ENCODE measurements at regions not wholly inside any gene's neighbourhood (a gene's known extent, or its start where the extent isn't known, plus 50 kb on each side); places are given as distances from the start of the nearest gene placed in this dataset.

GRCh38 chr2:193963472-193964119 lies 1693.4 kb upstream of the SLC39A10 start (continued):
- TF ChIP-seq EZH2 (conservative IDR thresholded peaks at IDR 0.05; ENCODE audit: low read depth, low read length) (no peak), PCBP1 (IDR thresholded peaks at IDR 0.05; ENCODE audit: borderline replicate concordance, low read depth, low read length) (no peak), ZFP62 (CRISPR knock-in tag; IDR thresholded peaks at IDR 0.05) (no peak), HOXD1 (CRISPR knock-in tag; IDR thresholded peaks at IDR 0.05) (no peak), STAG1 (CRISPR knock-in tag; IDR thresholded peaks at IDR 0.05) (peak; percentile 73), ZNF564 (CRISPR knock-in tag; IDR thresholded peaks at IDR 0.05) (no peak), EEA1 (CRISPR knock-in tag; IDR thresholded peaks at IDR 0.05; ENCODE audit: borderline replicate concordance) (no peak), MAFF (IDR thresholded peaks at IDR 0.05; ENCODE audit: low read depth, low read length) (no peak), CENPX (CRISPR knock-in tag; IDR thresholded peaks at IDR 0.05) (no peak), USF2 (IDR thresholded peaks at IDR 0.05; ENCODE audit: low read depth, low read length) (no peak), USF2 (CRISPR knock-in tag; IDR thresholded peaks at IDR 0.05; ENCODE audit: borderline replicate concordance) (no peak), SP1 (IDR thresholded peaks at IDR 0.05) (no peak), SP1 (CRISPR knock-in tag; IDR thresholded peaks at IDR 0.05) (no peak)

GRCh38 chr2:193946806-193947205 lies 1710.2 kb upstream of the SLC39A10 start:
- no peak overlapping the region for H3K9ac ChIP-seq (ENCODE audit: insufficient read depth, low read depth, low read length)
- no peaks in the 10 kb centered on the region for H3K79me2 ChIP-seq (ENCODE audit: insufficient read depth, low read length)
- ATAC-seq: no peak
- WGBS (ENCODE audit: low lambda C conversion rate): 2% methylated on average over 1 of the region's 1 CpG
- no peak overlapping the region for H2AFZ ChIP-seq (ENCODE audit: low read length)
- H3K36me3 ChIP-seq (replicated peaks in 1 of 2; ENCODE audit: control insufficient read depth in 1 of 2, insufficient read depth in 2 of 2, low read length in 2 of 2): no peaks in the 10 kb centered on the region
- TF ChIP-seq HDAC1 (CRISPR knock-in tag; IDR thresholded peaks at IDR 0.05) (no peak), ZNF34 (CRISPR knock-in tag; IDR thresholded peaks at IDR 0.05; ENCODE audit: borderline replicate concordance) (no peak), PAX8 (CRISPR knock-in tag; IDR thresholded peaks at IDR 0.05; ENCODE audit: borderline replicate concordance) (no peak), ZNF263 (CRISPR knock-in tag; IDR thresholded peaks at IDR 0.05) (no peak), ZNF777 (CRISPR knock-in tag; IDR thresholded peaks at IDR 0.05) (no peak)
- H3K4me2 ChIP-seq (ENCODE audit: low read depth, low read length): no peak overlapping the region
- no peaks in the 10 kb centered on the region for H4K20me1 ChIP-seq (ENCODE audit: insufficient read depth, low read length)
- no TSS peak for BruUV-seq (replicated peaks)
- no peak for DNase-seq (ENCODE audit: low spot score)
- H3K27ac ChIP-seq (ENCODE audit: extremely low read length, insufficient read depth, low read length): no peak overlapping the region
- CTCF ChIA-PET (ENCODE audit: low intra/inter-chr PET ratio, low total read pairs): no interaction called here
- in situ Hi-C loops (cut with HindIII; ENCODE audit: extremely low pct_ligation_motif_present, low pct_unique_long_range_greater_than_20kb) (no loop called here), intact Hi-C loops (cut with micrococcal nuclease; ENCODE audit: unreplicated experiment) (no loop called here)
- H3K9me3 ChIP-seq (ENCODE audit: low read length): no peaks in the 10 kb centered on the region
- H3K4me3 ChIP-seq (replicated peaks in 1 of 3; ENCODE audit: insufficient read depth in 1 of 3, low read depth in 2 of 3, low read length in 3 of 3): no peak overlapping the region
- H3K4me1 ChIP-seq (ENCODE audit: insufficient read depth, low read length): no peaks in the 10 kb centered on the region
- no peak for FAIRE-seq
- POLR2A ChIA-PET: no interaction called here
- no peaks in the 10 kb centered on the region for H3K27me3 ChIP-seq (ENCODE audit: control insufficient read depth in 1 of 2, insufficient read depth in 2 of 2, low read length in 2 of 2)
